ENCODE measurements at regions not wholly inside any gene's neighbourhood (a gene's known extent, or its start where the extent isn't known, plus 50 kb on each side); places are given as distances from the start of the nearest gene placed in this dataset.

- TF ChIP-seq REST (IDR thresholded peaks at IDR 0.05; ENCODE audit: insufficient replicate concordance, low read depth) = no peak
- no peak for TF ChIP-seq POLR2AphosphoS5 (IDR thresholded peaks at IDR 0.05; ENCODE audit: low read depth)
- TF ChIP-seq CTCF (IDR thresholded peaks at IDR 0.05; ENCODE audit: insufficient read depth, low read length) = no peak
- TF ChIP-seq SPI1 (IDR thresholded peaks at IDR 0.05; ENCODE audit: borderline replicate concordance, low read depth) = no peak
- no peak for TF ChIP-seq GABPA (IDR thresholded peaks at IDR 0.05; ENCODE audit: low read depth)
- DNase-seq (ENCODE audit: low read depth in 1 of 2, low spot score in 1 of 2) = no peak
- no peak overlapping the region for H3K4me3 ChIP-seq (replicated peaks; ENCODE audit: insufficient read depth, low read length)
- H3K27ac ChIP-seq (replicated peaks) = no peak overlapping the region
- no peaks in the 10 kb centered on the region for H3K27me3 ChIP-seq (ENCODE audit: insufficient read depth, poor library complexity, severe bottlenecking)
Measured at GRCh38 chr10:130463876-130464364, 327.7 kb downstream of the GLRX3 start.

GRCh38 chr10:130464426-130464825, 328.2 kb downstream of the GLRX3 start:
- TF ChIP-seq SPI1 (IDR thresholded peaks at IDR 0.05; ENCODE audit: borderline replicate concordance, low read depth) (no peak), CTCF (IDR thresholded peaks at IDR 0.05; ENCODE audit: insufficient read depth, low read length) (no peak), REST (IDR thresholded peaks at IDR 0.05; ENCODE audit: insufficient replicate concordance, low read depth) (no peak), GABPA (IDR thresholded peaks at IDR 0.05; ENCODE audit: low read depth) (no peak)
- DNase-seq (ENCODE audit: low read depth in 1 of 2, low spot score in 1 of 2) = no peak
- Histone ChIP-seq H3K4me3 (replicated peaks; ENCODE audit: insufficient read depth, low read length) (no peak overlapping the region), H3K27ac (replicated peaks) (no peak overlapping the region), H3K27me3 (ENCODE audit: insufficient read depth, poor library complexity, severe bottlenecking) (no peaks in the 10 kb centered on the region)

GRCh38 chr10:130466271-130466997, 330.2 kb downstream of the GLRX3 start:
- Histone ChIP-seq H3K4me3 (replicated peaks; ENCODE audit: insufficient read depth, low read length) (no peak overlapping the region), H3K27ac (replicated peaks) (no peak overlapping the region), H3K27me3 (ENCODE audit: insufficient read depth, poor library complexity, severe bottlenecking) (no peaks in the 10 kb centered on the region)
- no peak for DNase-seq (ENCODE audit: low read depth in 1 of 2, low spot score in 1 of 2)
- no peak for TF ChIP-seq REST (IDR thresholded peaks at IDR 0.05; ENCODE audit: insufficient replicate concordance, low read depth)
- no peak for TF ChIP-seq CTCF (IDR thresholded peaks at IDR 0.05; ENCODE audit: insufficient read depth, low read length)
- TF ChIP-seq GABPA (IDR thresholded peaks at IDR 0.05; ENCODE audit: low read depth) = no peak
